HepG2 (cell line): ENCODE measurements at regions not wholly inside any gene's neighbourhood (a gene's known extent, or its start where the extent isn't known, plus 50 kb on each side); places are given as distances from the start of the nearest gene placed in this dataset.

ENCODE experiments used
- ATAC-seq: fragments of 200-7000 bp; cut with Tn5 transposase; 3 replicates; pipeline ENCODE4 v1.9.1; 2020; ENCODE audit warnings: mild to moderate bottlenecking, moderate library complexity
- BruUV-seq: library from RNA; stranded (reverse); fragments of 400-500 nt; replicated peaks from 2 replicates; lab custom pipeline; 2021; lab: Mats Ljungman, UMichigan
- CTCF ChIA-PET: fragments of 300-600 bp; formaldehyde crosslinking; extraction: SDS; loops from one replicate; lab custom pipeline; 2021; ENCODE audit warnings: low total read pairs, inconsistent platforms, low intra/inter-chr PET ratio; lab: Yijun Ruan, JAX
- POLR2A ChIA-PET: fragments of 350-600 bp; sonication (Branson Sonifier 250); formaldehyde crosslinking; loops from one replicate; lab custom pipeline; 2020; ENCODE audit warnings: antibody characterized with exemption, inconsistent platforms; lab: Yijun Ruan, JAX
- DNase-seq: peaks from one replicate; pipeline ENCODE4 v3.0.0-alpha.2; 2015; ENCODE audit warnings: low spot score
- FAIRE-seq: peaks from 3 replicates; lab custom pipeline; 2011; peaks lifted over from hg19 to GRCh38; lab: Jason Lieb, UNC
- H2AFZ ChIP-seq: one replicate; pipeline ENCODE4 v1.6.1; 2011; ENCODE audit warnings: low read length, inconsistent platforms
- H3K27ac ChIP-seq: fragments of 300-600 bp; 3 replicates; pipeline ENCODE4 v1.8.0; 2011; ENCODE audit warnings: mixed run types, mild to moderate bottlenecking, mixed read lengths, low read length, inconsistent platforms; ENCODE audit not compliant: insufficient read depth; ENCODE audit errors: extremely low read length
- H3K27me3 ChIP-seq, 2 experiments: fragments of 200-600 bp in 1 of 2; 2 replicates in 1 of 2; 3 replicates in 1 of 2; pipeline versions ENCODE4 v1.6.0 to v1.8.0; 2011; ENCODE audit warnings: low read length in 2 of 2, mild to moderate bottlenecking in 2 of 2, moderate library complexity in 2 of 2, inconsistent platforms in 1 of 2; ENCODE audit not compliant: insufficient read depth in 2 of 2, control insufficient read depth in 1 of 2
- H3K36me3 ChIP-seq, 2 experiments: fragments of 200-600 bp in 1 of 2; replicated peaks in 1 of 2; 2 replicates in 1 of 2; 3 replicates in 1 of 2; pipeline versions ENCODE4 v1.5.1 to v1.8.0; 2011; ENCODE audit warnings: low read length in 2 of 2, inconsistent platforms in 1 of 2; ENCODE audit not compliant: insufficient read depth in 2 of 2, control insufficient read depth in 1 of 2
- H3K4me1 ChIP-seq: 2 replicates; pipeline ENCODE4 v1.5.1; 2012; ENCODE audit warnings: low read length, inconsistent platforms; ENCODE audit not compliant: insufficient read depth
- H3K4me2 ChIP-seq: 2 replicates; pipeline ENCODE4 v1.6.0; 2011; ENCODE audit warnings: low read depth, low read length, inconsistent platforms
- H3K4me3 ChIP-seq, 3 experiments: fragments of 200-600 bp in 1 of 3; sonication (generic), shearing (Covaris generic) in 1 of 3; replicated peaks in 1 of 3; 2 replicates each; pipeline ENCODE4 v1.5.1; 2011 to 2016; ENCODE audit warnings: low read length in 3 of 3, inconsistent platforms in 2 of 3, low read depth in 2 of 3, mild to moderate bottlenecking in 2 of 3, control low read depth in 1 of 3, mixed read lengths in 1 of 3; ENCODE audit not compliant: insufficient read depth in 1 of 3
- H3K79me2 ChIP-seq: one replicate; pipeline ENCODE4 v1.6.1; 2011; ENCODE audit warnings: low read length, inconsistent platforms; ENCODE audit not compliant: insufficient read depth
- H3K9ac ChIP-seq: 2 replicates; pipeline ENCODE4 v1.6.0; 2011; ENCODE audit warnings: mild to moderate bottlenecking, low read depth, low read length, inconsistent platforms; ENCODE audit not compliant: insufficient read depth
- H3K9me3 ChIP-seq: 2 replicates; pipeline ENCODE4 v1.5.1; 2012; ENCODE audit warnings: mild to moderate bottlenecking, low read length
- H4K20me1 ChIP-seq: 2 replicates; pipeline ENCODE4 v1.6.0; 2011; ENCODE audit warnings: inconsistent platforms, mild to moderate bottlenecking, low read length, moderate library complexity; ENCODE audit not compliant: insufficient read depth
- ARID4A ChIP-seq: sonication (generic); formaldehyde crosslinking; IDR thresholded peaks from 2 replicates; pipeline ENCODE4 v1.5.0; 2020; ENCODE audit warnings: mild to moderate bottlenecking, missing genetic modification reagents, borderline replicate concordance
- CHD4 ChIP-seq: fragments of 200-600 bp; sonication (generic); IDR thresholded peaks from 2 replicates; pipeline ENCODE4 v1.7.0; 2017; ENCODE audit warnings: mild to moderate bottlenecking, low read length, borderline replicate concordance
- ETV6 ChIP-seq: sonication (generic); formaldehyde crosslinking; conservative IDR thresholded peaks from 2 replicates; pipeline ENCODE4 v1.4.0; 2020; ENCODE audit warnings: missing genetic modification reagents
- TEAD3 ChIP-seq: optimal IDR thresholded peaks from 2 replicates; pipeline ENCODE3; 2016; ENCODE audit warnings: borderline replicate concordance
- ZNF607 ChIP-seq: sonication (generic); formaldehyde crosslinking; IDR thresholded peaks from 2 replicates; pipeline ENCODE4 v1.5.1; 2020; ENCODE audit warnings: missing genetic modification reagents, mild to moderate bottlenecking, borderline replicate concordance
- ZNF709 ChIP-seq: sonication (generic); formaldehyde crosslinking; IDR thresholded peaks from 2 replicates; pipeline ENCODE4 v1.5.0; 2020; ENCODE audit warnings: mild to moderate bottlenecking, missing genetic modification reagents
- WGBS: methylation state at CpG from one replicate; pipeline ENCODE4 v1.1.6; 2017; ENCODE audit warnings: low lambda C conversion rate; 5-methylcytosine and 5-hydroxymethylcytosine counted together
- in situ Hi-C: cut with HindIII; loops from 2 replicates; pipeline ENCODE4 v1.10.0; 2017; ENCODE audit warnings: low pct_unique_long_range_greater_than_20kb; ENCODE audit not compliant: extremely low pct_ligation_motif_present
- intact Hi-C: fragments of 100-400 bp; cut with micrococcal nuclease; formaldehyde crosslinking; loops from one replicate; pipeline ENCODE4 v1.10.0; 2022; ENCODE audit not compliant: unreplicated experiment

- ChIA-PET POLR2A (no interaction called here), CTCF (no interaction called here)
- 50% methylated on average over 2 of the region's 2 CpGs for WGBS
- H3K9me3 ChIP-seq: no peaks in the 10 kb centered on the region
- intact Hi-C loops (no loop called here), in situ Hi-C loops (no loop called here)
- H4K20me1 ChIP-seq: no peaks in the 10 kb centered on the region
- no peaks in the 10 kb centered on the region for H3K36me3 ChIP-seq
- no peaks in the 10 kb centered on the region for H3K27me3 ChIP-seq
- no peaks in the 10 kb centered on the region for H3K4me1 ChIP-seq
- DNase-seq (no peak), FAIRE-seq (no peak), ATAC-seq (no peak)
- H3K9ac ChIP-seq: no peak overlapping the region
- TF ChIP-seq CHD4 (no peak), ETV6 (no peak), ARID4A (no peak), ZNF607 (CRISPR knock-in tag) (no peak), ZNF709 (CRISPR knock-in tag) (no peak), TEAD3 (CRISPR knock-in tag) (no peak)
- no peak overlapping the region for H3K4me2 ChIP-seq
- no peaks in the 10 kb centered on the region for H3K79me2 ChIP-seq
- BruUV-seq: no TSS peak
- H3K27ac ChIP-seq: no peak overlapping the region
- no peak overlapping the region for H2AFZ ChIP-seq
- H3K4me3 ChIP-seq: no peak overlapping the region
Observed at GRCh38 chr11:122358292-122358691, 242.3 kb upstream of the BLID start.
